Nephron progenitor cell (in vitro differentiated cells): ENCODE measurements at regions not wholly inside any gene's neighbourhood (a gene's known extent, or its start where the extent isn't known, plus 50 kb on each side); places are given as distances from the start of the nearest gene placed in this dataset.

ENCODE experiments used
- DNase-seq: peaks from one replicate; pipeline ENCODE4 v3.0.0; 2021
- H3K27ac Mint-ChIP-seq: 2 replicates; pipeline ENCODE4 v1.8.0; 2021; ENCODE audit warnings: mild to moderate bottlenecking, moderate library complexity, mixed read lengths
- H3K27me3 Mint-ChIP-seq: 2 replicates; pipeline ENCODE4 v1.8.0; 2021; ENCODE audit warnings: mild to moderate bottlenecking, low read depth, mixed read lengths; ENCODE audit not compliant: poor library complexity
- H3K36me3 Mint-ChIP-seq: 2 replicates; pipeline ENCODE4 v1.8.0; 2021; ENCODE audit warnings: low read depth, mixed read lengths
- H3K4me1 Mint-ChIP-seq: 2 replicates; pipeline ENCODE4 v1.8.0; 2021; ENCODE audit warnings: mixed read lengths
- H3K4me3 Mint-ChIP-seq: 2 replicates; pipeline ENCODE4 v1.8.0; 2021; ENCODE audit warnings: mild to moderate bottlenecking, moderate library complexity, mixed read lengths
- H3K9me3 Mint-ChIP-seq: 2 replicates; pipeline ENCODE4 v1.8.0; 2021; ENCODE audit warnings: mild to moderate bottlenecking, moderate library complexity, mixed read lengths
- CTCF ChIP-seq: fragments of 200-600 bp; sonication (generic); IDR thresholded peaks from 2 replicates; pipeline ENCODE4 v1.5.0; 2021; ENCODE audit warnings: antibody characterized with exemption

DNA sequence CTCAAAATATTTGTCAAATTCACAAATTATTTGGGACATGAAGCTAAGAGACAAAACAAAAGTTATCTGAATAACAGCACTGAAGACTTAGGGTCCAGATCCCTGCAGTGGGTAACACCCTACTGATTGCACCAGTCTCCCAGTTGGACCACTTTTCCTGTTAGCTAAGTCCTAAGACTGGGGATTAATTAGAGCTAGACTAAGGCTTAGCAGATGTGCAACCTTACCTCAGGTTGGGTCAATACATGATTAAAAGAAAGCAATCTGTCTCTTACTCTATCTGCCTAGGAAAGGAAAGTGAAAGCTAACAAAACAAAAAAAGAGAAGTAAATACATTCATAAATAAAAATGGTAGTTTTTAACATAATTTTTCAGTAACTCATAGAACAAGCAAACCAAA is 737.2 kb upstream of the CHRM3 start:
- Mint-ChIP-seq H3K27ac (no peak overlapping the region), H3K27me3 (no peaks in the 10 kb centered on the region), H3K9me3 (no peaks in the 10 kb centered on the region), H3K4me3 (no peak overlapping the region), H3K36me3 (no peaks in the 10 kb centered on the region), H3K4me1 (peaks cover 32% of the 10 kb centered on the region)
- no peak for TF ChIP-seq CTCF
- DNase-seq: no peak

GRCh38 chr1:238648751-238649150 is 737.6 kb upstream of the CHRM3 start:
- H3K27ac Mint-ChIP-seq: no peak overlapping the region

DNA sequence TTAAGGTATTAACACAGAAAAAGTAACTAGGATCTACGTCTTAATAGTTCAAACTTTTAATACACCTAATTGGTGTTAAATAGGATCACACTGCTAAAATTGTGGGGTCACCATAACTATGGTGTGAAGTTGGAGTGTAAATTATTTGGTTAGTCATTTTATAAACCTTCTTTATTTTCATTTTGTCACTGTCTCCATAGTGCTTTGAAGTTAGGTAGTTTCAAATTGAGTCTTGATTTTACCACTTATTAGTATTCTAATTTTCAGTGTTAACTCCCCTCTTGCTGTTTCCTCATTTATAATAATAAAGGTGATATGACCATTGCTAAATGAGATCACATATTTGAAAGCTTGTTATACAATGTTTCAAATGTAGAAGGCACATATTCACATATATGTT is 738.1 kb upstream of the CHRM3 start:
- H3K4me3 Mint-ChIP-seq: no peak overlapping the region
- H3K27me3 Mint-ChIP-seq: no peaks in the 10 kb centered on the region
- no peak for DNase-seq
- no peak for TF ChIP-seq CTCF
- H3K36me3 Mint-ChIP-seq: no peaks in the 10 kb centered on the region
- H3K9me3 Mint-ChIP-seq: no peaks in the 10 kb centered on the region
- peaks cover 32% of the 10 kb centered on the region for H3K4me1 Mint-ChIP-seq
- peak overlapping the region; percentile 57 for H3K27ac Mint-ChIP-seq

More at GRCh38 chr1:238648751-238649150, 737.6 kb upstream of the CHRM3 start:
- no peak for DNase-seq
- H3K27me3 Mint-ChIP-seq: no peaks in the 10 kb centered on the region
- no peaks in the 10 kb centered on the region for H3K9me3 Mint-ChIP-seq
- H3K36me3 Mint-ChIP-seq: no peaks in the 10 kb centered on the region
- TF ChIP-seq CTCF: no peak
- no peak overlapping the region for H3K4me3 Mint-ChIP-seq
- H3K4me1 Mint-ChIP-seq: peaks cover 32% of the 10 kb centered on the region

DNA sequence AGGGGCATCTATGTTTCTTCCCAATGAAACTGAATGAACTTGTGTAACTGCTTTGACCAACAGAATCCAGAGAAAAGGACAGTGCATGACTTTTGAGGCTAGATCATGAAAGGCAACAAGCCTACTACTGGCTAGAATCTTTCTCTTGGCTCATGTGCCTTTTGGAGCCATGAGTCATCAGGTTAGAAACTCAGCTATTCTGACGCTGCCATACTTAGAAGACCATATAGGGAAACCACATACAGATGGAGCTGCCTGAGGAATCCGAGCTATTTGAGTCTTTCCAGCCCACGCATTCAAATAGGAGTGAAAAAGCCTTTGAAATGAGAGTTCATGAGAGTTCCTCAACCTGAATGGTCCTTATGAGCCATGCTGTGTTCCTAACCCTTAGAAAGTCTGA is 738.5 kb upstream of the CHRM3 start:
- H3K9me3 Mint-ChIP-seq: no peaks in the 10 kb centered on the region
- H3K4me1 Mint-ChIP-seq: peaks cover 32% of the 10 kb centered on the region
- no peaks in the 10 kb centered on the region for H3K36me3 Mint-ChIP-seq
- H3K4me3 Mint-ChIP-seq: no peak overlapping the region
- DNase-seq: no peak
- no peak for TF ChIP-seq CTCF
- no peaks in the 10 kb centered on the region for H3K27me3 Mint-ChIP-seq
- peak overlapping the region; percentile 57 for H3K27ac Mint-ChIP-seq

GRCh38 chr1:238642231-238642630 is 744.1 kb upstream of the CHRM3 start:
- H3K27ac Mint-ChIP-seq: no peak overlapping the region
- H3K36me3 Mint-ChIP-seq: no peaks in the 10 kb centered on the region
- no peaks in the 10 kb centered on the region for H3K9me3 Mint-ChIP-seq
- DNase-seq: no peak
- no peak for TF ChIP-seq CTCF
- H3K4me1 Mint-ChIP-seq: peaks cover 16% of the 10 kb centered on the region
- H3K4me3 Mint-ChIP-seq: no peak overlapping the region
- H3K27me3 Mint-ChIP-seq: no peaks in the 10 kb centered on the region

DNA sequence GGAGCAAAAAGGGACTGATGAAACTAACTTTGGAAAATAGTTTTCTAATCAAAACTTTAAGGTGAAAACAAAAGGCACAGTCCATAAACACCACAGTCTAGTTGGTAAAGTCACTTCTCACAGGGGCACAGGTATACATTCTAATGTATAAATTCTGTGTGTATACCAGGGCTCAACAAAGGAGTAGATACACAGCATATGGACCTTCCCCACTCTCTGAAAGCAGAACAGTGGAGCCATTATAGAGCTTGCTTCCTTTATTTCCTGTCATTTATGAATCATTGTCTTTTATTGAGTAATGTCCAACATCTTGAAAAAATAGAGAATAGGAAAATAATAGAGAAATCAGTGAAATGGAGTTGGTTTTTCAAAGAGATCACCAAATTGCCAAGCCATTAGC is 746.5 kb upstream of the CHRM3 start:
- Mint-ChIP-seq H3K36me3 (no peaks in the 10 kb centered on the region), H3K9me3 (no peaks in the 10 kb centered on the region), H3K4me3 (no peak overlapping the region), H3K27me3 (no peaks in the 10 kb centered on the region), H3K4me1 (no peaks in the 10 kb centered on the region), H3K27ac (no peak overlapping the region)
- DNase-seq: no peak
- no peak for TF ChIP-seq CTCF
